ENCODE measurements at regions not wholly inside any gene's neighbourhood (a gene's known extent, or its start where the extent isn't known, plus 50 kb on each side); places are given as distances from the start of the nearest gene placed in this dataset.

- Histone ChIP-seq H3K4me1 (no peaks in the 10 kb centered on the region), H3K36me3 (no peaks in the 10 kb centered on the region), H3K9me3 (no peaks in the 10 kb centered on the region), H3K27ac (no peak overlapping the region), H3K4me3 (no peak overlapping the region), H3K27me3 (no peaks in the 10 kb centered on the region)
- WGBS, result 87% methylated on average over 2 of the region's 2 CpGs
- DNase-seq (ENCODE audit: low spot score in 2 of 2), result no peak
- no peak for TF ChIP-seq CTCF (IDR thresholded peaks at IDR 0.05)
- no peak for TF ChIP-seq POLR2A (IDR thresholded peaks at IDR 0.05)
- TF ChIP-seq POLR2AphosphoS5 (IDR thresholded peaks at IDR 0.05), result no peak
- no peak for TF ChIP-seq EP300 (IDR thresholded peaks at IDR 0.05)
Measured at GRCh38 chr20:40225596-40225995, 463.4 kb downstream of the MAFB start.

GRCh38 chr20:40223810-40224209, 465.2 kb downstream of the MAFB start:
- no peak overlapping the region for H3K27ac ChIP-seq
- H3K9me3 ChIP-seq, result no peaks in the 10 kb centered on the region
- WGBS, result 85% methylated on average over 3 of the region's 3 CpGs
- H3K27me3 ChIP-seq, result no peaks in the 10 kb centered on the region
- DNase-seq (ENCODE audit: low spot score in 2 of 2), result no peak
- no peaks in the 10 kb centered on the region for H3K4me1 ChIP-seq
- no peak overlapping the region for H3K4me3 ChIP-seq
- no peaks in the 10 kb centered on the region for H3K36me3 ChIP-seq
- TF ChIP-seq POLR2A (IDR thresholded peaks at IDR 0.05) (no peak), EP300 (IDR thresholded peaks at IDR 0.05) (no peak), POLR2AphosphoS5 (IDR thresholded peaks at IDR 0.05) (no peak), CTCF (IDR thresholded peaks at IDR 0.05) (no peak)

- no peak for DNase-seq (ENCODE audit: low spot score in 2 of 2)
- H3K36me3 ChIP-seq, result no peaks in the 10 kb centered on the region
- WGBS, result 56% methylated on average over 2 of the region's 2 CpGs
- TF ChIP-seq EP300 (IDR thresholded peaks at IDR 0.05) (no peak), POLR2AphosphoS5 (IDR thresholded peaks at IDR 0.05) (no peak), POLR2A (IDR thresholded peaks at IDR 0.05) (no peak), CTCF (IDR thresholded peaks at IDR 0.05) (no peak)
- H3K4me1 ChIP-seq, result no peaks in the 10 kb centered on the region
- no peaks in the 10 kb centered on the region for H3K9me3 ChIP-seq
- no peaks in the 10 kb centered on the region for H3K27me3 ChIP-seq
- H3K4me3 ChIP-seq, result no peak overlapping the region
- H3K27ac ChIP-seq, result no peak overlapping the region
Measured at GRCh38 chr20:40218971-40219370, 470.1 kb downstream of the MAFB start.

- H3K27ac ChIP-seq, result no peak overlapping the region
- TF ChIP-seq POLR2A (IDR thresholded peaks at IDR 0.05) (no peak), EP300 (IDR thresholded peaks at IDR 0.05) (no peak), POLR2AphosphoS5 (IDR thresholded peaks at IDR 0.05) (no peak), CTCF (IDR thresholded peaks at IDR 0.05) (no peak)
- H3K4me1 ChIP-seq, result no peaks in the 10 kb centered on the region
- no peaks in the 10 kb centered on the region for H3K9me3 ChIP-seq
- H3K36me3 ChIP-seq, result no peaks in the 10 kb centered on the region
- WGBS, result 84% methylated on average over 7 of the region's 7 CpGs
- no peak for DNase-seq (ENCODE audit: low spot score in 2 of 2)
- no peaks in the 10 kb centered on the region for H3K27me3 ChIP-seq
- H3K4me3 ChIP-seq, result no peak overlapping the region
Measured at GRCh38 chr20:40218316-40218969, 470.6 kb downstream of the MAFB start.

- H3K9me3 ChIP-seq, result no peaks in the 10 kb centered on the region
- no peaks in the 10 kb centered on the region for H3K36me3 ChIP-seq
- no peak overlapping the region for H3K4me3 ChIP-seq
- no peak overlapping the region for H3K27ac ChIP-seq
- DNase-seq (ENCODE audit: low spot score in 2 of 2), result no peak
- H3K4me1 ChIP-seq, result peaks cover 3% of the 10 kb centered on the region
- no peaks in the 10 kb centered on the region for H3K27me3 ChIP-seq
- TF ChIP-seq EP300 (IDR thresholded peaks at IDR 0.05) (no peak), POLR2AphosphoS5 (IDR thresholded peaks at IDR 0.05) (no peak), POLR2A (IDR thresholded peaks at IDR 0.05) (no peak), CTCF (IDR thresholded peaks at IDR 0.05) (no peak)
- 55% methylated on average over 1 of the region's 1 CpG for WGBS
Measured at GRCh38 chr20:40207655-40208054, 481.4 kb downstream of the MAFB start.
